RKO (cell line): ENCODE measurements at regions not wholly inside any gene's neighbourhood (a gene's known extent, or its start where the extent isn't known, plus 50 kb on each side); places are given as distances from the start of the nearest gene placed in this dataset.
"Not testable (repeated sequence)": the region's sequence is repeated elsewhere in the genome, so short reads cannot be mapped to it uniquely, and the experiment has no call there.

Source experiments
- DNase-seq: peaks from one replicate; pipeline ENCODE4 v3.0.0-alpha.2; 2016; ENCODE audit warnings: low spot score

DNA sequence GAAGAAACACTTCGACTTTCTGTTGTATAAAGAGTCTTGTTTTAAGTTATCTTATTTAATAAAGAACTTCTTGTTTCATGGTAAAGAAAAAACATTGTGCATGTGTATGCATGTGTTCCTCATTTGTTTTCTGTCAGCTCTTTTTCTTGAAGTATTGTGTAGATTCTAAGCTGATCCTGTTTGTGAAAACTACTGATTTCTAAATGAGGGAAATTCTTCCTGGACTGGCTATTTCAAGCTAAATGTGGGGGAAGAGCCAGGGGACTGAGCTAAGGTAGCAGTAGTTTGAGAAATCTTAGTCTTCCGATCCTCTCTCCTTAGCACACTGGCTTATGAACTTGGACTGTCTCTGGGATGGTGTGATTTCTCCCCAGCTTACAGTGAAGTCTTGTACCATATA is 56.4 kb upstream of the RBMS1 start:
- no peak for DNase-seq

DNA sequence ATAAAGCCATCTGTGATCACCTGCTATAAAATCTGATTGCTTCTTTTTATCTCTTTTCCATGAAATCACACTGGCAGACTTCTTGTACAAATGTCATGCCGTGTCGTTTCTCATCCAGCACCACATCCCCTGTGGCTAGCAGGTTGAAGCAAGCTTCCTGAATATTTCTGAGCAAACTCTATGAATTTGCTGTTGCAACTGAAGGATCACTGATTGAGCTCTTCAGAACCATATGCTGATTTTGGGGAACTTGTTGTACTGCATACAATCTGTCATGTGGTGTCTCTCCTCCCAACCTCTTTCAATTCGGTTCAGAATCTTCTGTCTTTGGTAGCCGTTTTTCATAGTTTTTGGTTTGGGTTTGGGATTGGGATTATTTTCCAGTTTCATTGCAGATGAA is 57.7 kb upstream of the RBMS1 start:
- no peak for DNase-seq

GRCh38 chr2:160555420-160556071 is 61.9 kb upstream of the RBMS1 start:
- no peak for DNase-seq

- no peak for DNase-seq
Measured at GRCh38 chr2:160557903-160558302, 64.3 kb upstream of the RBMS1 start.

GRCh38 chr2:160558531-160558930 is 64.9 kb upstream of the RBMS1 start:
- DNase-seq: no peak

DNA sequence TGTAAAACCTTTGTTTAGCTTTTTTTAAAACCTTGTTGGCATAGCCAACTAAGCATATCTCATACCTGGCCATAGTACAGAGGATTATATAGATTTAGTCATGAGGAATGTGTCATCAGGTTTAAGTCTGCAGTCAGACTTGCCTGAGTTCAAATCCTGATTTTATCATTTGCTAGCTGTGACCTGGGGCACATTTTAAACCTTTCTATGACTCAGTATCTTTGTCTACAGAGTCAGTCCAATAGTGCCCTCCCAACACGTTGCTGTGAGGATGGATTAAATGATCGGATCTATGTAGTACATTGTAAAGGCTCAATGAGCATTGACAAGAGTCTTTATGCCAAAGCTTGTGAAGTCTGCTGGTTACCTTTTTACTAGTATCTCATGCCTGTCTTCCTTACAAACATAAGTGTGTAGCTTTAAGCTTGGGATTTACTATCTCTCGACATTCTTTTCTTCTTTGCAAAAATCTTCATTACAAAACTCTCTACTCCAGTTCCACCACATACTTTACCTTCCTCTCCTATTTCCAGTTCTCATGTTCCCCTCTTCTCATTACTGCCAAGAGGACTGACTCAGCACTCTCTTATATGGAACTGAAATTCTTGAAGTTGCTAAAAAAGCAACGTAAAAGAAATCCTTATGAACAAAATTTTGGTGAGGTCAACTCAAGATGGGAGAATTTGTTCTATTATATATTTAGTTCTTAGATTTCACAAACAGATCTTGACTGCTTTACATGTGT is 68.1 kb upstream of the RBMS1 start:
- peak; percentile 7 for DNase-seq

DNA sequence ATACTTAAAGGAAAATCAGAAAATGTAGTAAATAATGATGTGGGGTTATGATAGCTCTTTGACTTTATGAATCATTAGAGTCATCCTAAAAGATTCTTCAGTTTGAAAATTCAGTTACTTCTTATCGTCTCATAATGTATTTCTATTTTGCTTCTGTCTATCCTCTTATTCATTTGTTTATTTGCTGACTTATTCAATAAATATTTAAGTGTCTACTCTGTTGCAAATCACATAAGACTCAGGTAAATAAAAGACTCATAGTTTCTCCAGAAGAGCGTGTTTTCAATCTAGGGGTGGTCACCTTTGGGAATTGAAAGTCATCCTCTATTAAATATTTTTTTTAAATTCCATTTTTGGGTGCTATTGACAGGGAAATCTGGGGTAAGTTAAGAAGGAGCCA is 69.1 kb upstream of the RBMS1 start:
- DNase-seq: no peak

DNA sequence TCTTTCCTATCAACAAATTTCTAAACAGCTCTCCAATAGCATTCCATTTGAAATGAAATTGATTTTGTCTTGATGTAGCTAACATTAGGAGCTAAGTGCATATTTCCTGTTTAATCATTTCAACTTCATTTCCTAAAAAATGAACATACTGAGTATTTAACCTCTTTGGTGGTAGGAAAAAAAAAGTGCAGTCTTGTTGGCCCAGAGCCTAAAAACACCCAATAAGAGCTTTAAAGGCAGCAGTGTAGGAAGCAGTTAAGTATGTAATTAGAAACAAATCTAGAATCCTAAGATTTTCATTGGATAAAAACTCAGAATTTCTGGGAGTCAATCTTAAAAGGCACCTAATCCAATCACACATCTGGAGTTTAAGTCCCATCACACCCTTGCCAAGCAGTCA is 71.0 kb upstream of the RBMS1 start:
- DNase-seq: no peak

- DNase-seq: no peak
Measured at GRCh38 chr2:160565099-160565845, 71.7 kb upstream of the RBMS1 start.

GRCh38 chr2:160566717-160567116 is 73.1 kb upstream of the RBMS1 start:
- DNase-seq: no peak

DNA sequence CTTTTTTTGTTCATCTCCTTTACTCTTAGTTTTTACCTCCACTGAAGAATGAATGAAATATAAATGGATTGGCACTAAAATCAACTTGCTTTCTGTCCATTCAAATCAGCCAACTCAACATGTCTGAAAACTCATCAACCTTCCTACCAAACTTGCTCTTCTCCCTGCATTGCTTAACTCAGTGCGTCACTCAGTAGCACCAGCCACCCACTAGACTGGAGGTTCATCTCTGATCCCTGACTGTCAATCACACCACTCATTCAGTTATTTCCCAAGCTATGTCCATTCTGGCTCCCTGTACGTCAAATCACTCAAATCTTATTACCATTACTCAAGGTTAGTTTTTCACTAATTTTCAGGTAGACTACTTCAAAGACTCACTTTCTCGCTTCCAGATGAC is 75.2 kb upstream of the RBMS1 start:
- no peak for DNase-seq

GRCh38 chr2:160570376-160570775 is 76.8 kb upstream of the RBMS1 start:
- no peak for DNase-seq

DNA sequence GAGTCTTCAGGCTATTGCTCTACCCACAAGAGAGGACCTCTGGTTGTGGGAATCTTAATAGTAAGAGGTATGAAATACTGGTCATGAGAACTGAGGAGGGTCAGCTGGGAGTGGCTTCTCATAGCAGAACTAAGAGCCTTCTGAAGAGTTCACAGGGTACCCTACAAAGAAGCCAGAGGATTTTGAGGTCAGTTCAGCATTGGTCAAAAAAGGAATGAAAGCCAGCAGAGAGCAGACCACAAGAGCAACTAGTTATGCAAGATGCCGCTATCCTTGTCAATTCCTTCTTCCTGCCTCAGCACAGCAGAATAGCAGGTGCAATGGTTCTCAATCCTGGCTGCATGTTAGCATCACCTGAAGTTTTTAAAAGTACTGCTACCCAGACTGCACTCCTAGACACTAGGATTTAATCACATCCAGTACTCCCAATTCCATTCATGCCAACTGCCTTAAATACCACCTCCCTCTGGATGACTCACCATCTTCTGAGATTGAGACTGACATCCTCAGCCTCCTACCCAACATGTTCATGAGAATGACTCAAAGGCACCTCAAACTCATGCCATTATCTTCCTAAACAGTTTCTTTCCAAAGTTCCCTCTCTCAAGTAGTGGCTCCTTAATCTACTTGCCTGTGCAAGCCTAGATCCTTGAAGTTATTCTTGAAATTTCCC is 81.0 kb upstream of the RBMS1 start:
- peak; percentile 9 for DNase-seq

DNA sequence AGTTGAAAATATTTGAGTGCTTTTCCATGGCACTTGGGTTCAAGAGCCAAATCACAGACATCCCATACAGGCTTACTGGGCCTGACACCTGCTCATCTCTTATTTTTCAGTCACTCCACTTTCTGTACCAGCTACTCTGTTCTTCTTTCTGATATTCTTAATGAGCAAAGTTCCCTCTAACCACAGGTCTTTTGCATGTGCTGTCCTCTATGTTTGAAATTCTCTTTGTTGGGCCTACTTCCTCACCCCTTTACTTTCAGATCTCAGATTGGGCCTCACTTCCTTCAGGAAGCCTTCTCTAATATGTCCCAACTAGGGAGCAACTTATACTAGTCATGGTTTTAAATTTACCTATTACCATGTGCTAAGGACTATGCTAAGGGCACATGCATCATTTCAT is 81.8 kb upstream of the RBMS1 start:
- DNase-seq: no peak

GRCh38 chr2:160576054-160576499 is 82.5 kb upstream of the RBMS1 start:
- DNase-seq: no peak

GRCh38 chr2:160577081-160577480 is 83.5 kb upstream of the RBMS1 start:
- DNase-seq: not testable (repeated sequence)

- no peak for DNase-seq
Measured at GRCh38 chr2:160581035-160581434, 87.4 kb upstream of the RBMS1 start.

GRCh38 chr2:160581448-160581847 is 87.8 kb upstream of the RBMS1 start:
- no peak for DNase-seq

DNA sequence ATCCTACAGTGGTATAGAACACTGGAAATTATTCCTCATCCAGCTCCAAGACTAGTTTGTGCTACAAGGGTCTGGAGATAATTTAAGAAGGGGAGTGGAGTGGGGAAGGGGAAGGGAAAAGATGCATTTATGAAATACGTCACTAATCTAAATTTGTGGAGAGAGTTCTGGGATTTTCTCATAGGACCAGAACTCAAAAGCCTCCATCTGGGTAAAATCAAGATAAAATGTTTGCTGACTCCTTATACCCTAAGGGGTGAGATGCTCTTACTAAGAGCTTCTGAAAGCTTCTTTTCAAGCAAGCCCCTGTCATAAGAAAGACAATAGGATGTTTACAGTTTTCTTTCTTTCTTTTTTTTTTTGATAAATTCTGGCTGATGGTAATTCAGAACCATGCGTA is 88.5 kb upstream of the RBMS1 start:
- no peak for DNase-seq

- DNase-seq: no peak
Measured at GRCh38 chr2:160582490-160583145, 89.0 kb upstream of the RBMS1 start.

GRCh38 chr2:160583146-160583535 is 89.5 kb upstream of the RBMS1 start:
- DNase-seq: no peak
